A673 (cell line): ENCODE measurements at regions not wholly inside any gene's neighbourhood (a gene's known extent, or its start where the extent isn't known, plus 50 kb on each side); places are given as distances from the start of the nearest gene placed in this dataset.

Experiments
- BruUV-seq: library from RNA; stranded (reverse); fragments of 400-500 nt; replicated peaks from 2 replicates; lab custom pipeline; 2021; lab: Mats Ljungman, UMichigan
- CTCF ChIA-PET: fragments of 300-600 bp; sonication (Branson Sonifier 250); formaldehyde crosslinking; loops from one replicate; lab custom pipeline; 2022; ENCODE audit warnings: antibody characterized with exemption; lab: Charles Lee
- POLR2A ChIA-PET: fragments of 300-600 bp; sonication (Branson Sonifier 250); formaldehyde crosslinking; loops from one replicate; lab custom pipeline; 2022; ENCODE audit warnings: antibody characterized with exemption; ENCODE audit not compliant: low non-redundant PET; lab: Charles Lee
- DNase-seq: peaks from one replicate; pipeline ENCODE4 v3.0.0-alpha.2; 2015; ENCODE audit warnings: low spot score
- H3K27ac ChIP-seq: fragments of 200-600 bp; sonication (generic); 2 replicates; pipeline ENCODE4 v1.5.1; 2016; ENCODE audit warnings: mixed run types, low read depth, mild to moderate bottlenecking, mixed read lengths, antibody characterized with exemption, low read length; ENCODE audit not compliant: poor library complexity, severe bottlenecking
- H3K27me3 ChIP-seq: fragments of 200-600 bp; sonication (generic); replicated peaks from 2 replicates; pipeline ENCODE4 v1.6.1; 2017; ENCODE audit warnings: mixed run types, low read depth, mild to moderate bottlenecking, mixed read lengths, antibody characterized with exemption, low read length; ENCODE audit not compliant: insufficient read depth, poor library complexity
- H3K36me3 ChIP-seq: fragments of 200-600 bp; sonication (generic); 2 replicates; pipeline ENCODE4 v1.6.1; 2016; ENCODE audit warnings: mixed run types, mild to moderate bottlenecking, mixed read lengths, antibody characterized with exemption, low read length; ENCODE audit not compliant: insufficient read depth, poor library complexity, severe bottlenecking
- H3K4me1 ChIP-seq: fragments of 200-600 bp; sonication (generic); 2 replicates; pipeline ENCODE4 v1.6.1; 2017; ENCODE audit warnings: mixed run types, mild to moderate bottlenecking, mixed read lengths, antibody characterized with exemption, low read length; ENCODE audit not compliant: insufficient read depth, poor library complexity, severe bottlenecking
- H3K4me3 ChIP-seq: fragments of 200-600 bp; sonication (generic); 2 replicates; pipeline ENCODE4 v1.5.1; 2016; ENCODE audit warnings: low read depth, mixed run types, mild to moderate bottlenecking, mixed read lengths, low read length; ENCODE audit not compliant: poor library complexity, severe bottlenecking
- H3K9me3 ChIP-seq: fragments of 200-600 bp; sonication (generic); 2 replicates; pipeline ENCODE4 v1.6.1; 2016; ENCODE audit warnings: mixed run types, low read depth, mild to moderate bottlenecking, mixed read lengths, antibody characterized with exemption, low read length; ENCODE audit not compliant: poor library complexity, severe bottlenecking
- CTCF ChIP-seq: fragments of 300-800, 200-600 bp; sonication (generic); conservative IDR thresholded peaks from 2 replicates; pipeline ENCODE4 v1.5.1; 2017; ENCODE audit warnings: low read depth, mild to moderate bottlenecking, antibody characterized with exemption, low read length, moderate library complexity, mixed read lengths
- EZH2 ChIP-seq: fragments of 200-600 bp; sonication (generic); IDR thresholded peaks from 2 replicates; pipeline ENCODE4 v1.6.1; 2017; ENCODE audit warnings: borderline replicate concordance, low read depth, mild to moderate bottlenecking, mixed read lengths, antibody characterized with exemption, low read length; ENCODE audit not compliant: poor library complexity, severe bottlenecking
- intact Hi-C: fragments of 100-400 bp; cut with micrococcal nuclease; formaldehyde crosslinking; loops from one replicate; pipeline ENCODE4 v1.10.0; 2022; ENCODE audit not compliant: unreplicated experiment

GRCh38 chr11:131235328-131236298, 134.8 kb upstream of the NTM start:
- H3K4me3 ChIP-seq, result no peak overlapping the region
- no peaks in the 10 kb centered on the region for H3K36me3 ChIP-seq
- TF ChIP-seq EZH2, result no peak
- no peak for TF ChIP-seq CTCF
- POLR2A ChIA-PET, result no interaction called here
- DNase-seq, result no peak
- intact Hi-C loops, result no loop called here
- no TSS peak for BruUV-seq
- H3K4me1 ChIP-seq, result no peaks in the 10 kb centered on the region
- CTCF ChIA-PET, result no interaction called here
- peaks cover 65% of the 10 kb centered on the region for H3K27me3 ChIP-seq
- no peaks in the 10 kb centered on the region for H3K9me3 ChIP-seq
- no peak overlapping the region for H3K27ac ChIP-seq

DNA sequence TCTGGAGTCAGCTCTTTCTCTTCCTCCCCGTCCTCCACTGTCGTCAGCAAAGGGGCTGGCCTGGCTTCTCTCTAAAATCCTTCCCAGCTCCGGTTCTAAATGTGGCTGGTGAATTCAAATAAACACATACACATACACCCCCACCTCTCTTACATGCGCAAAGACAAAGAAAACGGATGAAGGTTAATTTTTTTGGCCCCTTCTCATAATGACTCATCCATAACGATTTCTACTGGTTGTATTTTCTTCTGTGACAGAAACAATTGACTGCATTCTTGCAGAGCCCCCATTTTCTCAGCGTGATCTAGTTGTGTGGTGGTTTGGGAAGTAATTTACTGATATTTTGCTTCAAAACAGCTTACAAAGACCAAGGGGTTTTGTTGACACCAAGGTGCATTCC, 130.0 kb upstream of the NTM start:
- TF ChIP-seq EZH2 (no peak), CTCF (no peak)
- Histone ChIP-seq H3K4me3 (no peak overlapping the region), H3K27ac (no peak overlapping the region), H3K36me3 (no peaks in the 10 kb centered on the region), H3K9me3 (no peaks in the 10 kb centered on the region), H3K27me3 (peaks cover 40% of the 10 kb centered on the region), H3K4me1 (no peaks in the 10 kb centered on the region)
- DNase-seq, result no peak
- intact Hi-C loops, result loop anchor here (5.0 kb wide), 1 partner anchor 432 kb away; no protein-coding TSS in a partner anchor
- no TSS peak for BruUV-seq
- ChIA-PET CTCF (no interaction called here), POLR2A (no interaction called here)

GRCh38 chr11:131242476-131243000, 127.9 kb upstream of the NTM start:
- ChIA-PET POLR2A (no interaction called here), CTCF (no interaction called here)
- Histone ChIP-seq H3K27ac (no peak overlapping the region), H3K9me3 (no peaks in the 10 kb centered on the region), H3K4me1 (no peaks in the 10 kb centered on the region), H3K4me3 (no peak overlapping the region), H3K36me3 (no peaks in the 10 kb centered on the region), H3K27me3 (peaks cover 50% of the 10 kb centered on the region)
- intact Hi-C loops, result loop anchor here (5.0 kb wide), 1 partner anchor 430 kb away; no protein-coding TSS in a partner anchor
- no peak for TF ChIP-seq EZH2
- no peak for TF ChIP-seq CTCF
- DNase-seq, result no peak
- BruUV-seq, result no TSS peak
